Pons (tissue), 1 donor: ENCODE measurements at regions not wholly inside any gene's neighbourhood (a gene's known extent, or its start where the extent isn't known, plus 50 kb on each side); places are given as distances from the start of the nearest gene placed in this dataset.
"Not testable (repeated sequence)": the region's sequence is repeated elsewhere in the genome, so short reads cannot be mapped to it uniquely, and the experiment has no call there.

ENCODE experiments used
- DNase-seq: peaks from one replicate; pipeline ENCODE4 v3.0.0-alpha.2; 2016; ENCODE audit warnings: low spot score

- peak; percentile 26 for DNase-seq
Measured at GRCh38 chr2:8234253-8234652, 447.6 kb upstream of the ID2 start.

GRCh38 chr2:8234757-8235374, 447.0 kb upstream of the ID2 start:
- DNase-seq = no peak

- DNase-seq = no peak
Measured at GRCh38 chr2:8235419-8235818, 446.4 kb upstream of the ID2 start.

GRCh38 chr2:8236391-8236790, 445.5 kb upstream of the ID2 start:
- DNase-seq = no peak

GRCh38 chr2:8238521-8239230, 443.2 kb upstream of the ID2 start:
- no peak for DNase-seq

GRCh38 chr2:8239531-8240088, 442.2 kb upstream of the ID2 start:
- peak; percentile 37 for DNase-seq

- DNase-seq = no peak
Measured at GRCh38 chr2:8241317-8241716, 440.5 kb upstream of the ID2 start.

- no peak for DNase-seq
Measured at GRCh38 chr2:8242739-8243138, 439.1 kb upstream of the ID2 start.

GRCh38 chr2:8243748-8244400, 438.0 kb upstream of the ID2 start:
- DNase-seq = no peak

GRCh38 chr2:8244639-8245038, 437.2 kb upstream of the ID2 start:
- DNase-seq = peak; percentile 43

GRCh38 chr2:8246137-8246536, 435.7 kb upstream of the ID2 start:
- DNase-seq = no peak

GRCh38 chr2:8247905-8248622, 433.8 kb upstream of the ID2 start:
- no peak for DNase-seq

GRCh38 chr2:8248623-8248957, 433.3 kb upstream of the ID2 start:
- DNase-seq = no peak

GRCh38 chr2:8249141-8249540, 432.7 kb upstream of the ID2 start:
- DNase-seq = peak; percentile 29

GRCh38 chr2:8249769-8250168, 432.1 kb upstream of the ID2 start:
- no peak for DNase-seq

- DNase-seq = not testable (repeated sequence)
Measured at GRCh38 chr2:8250290-8250689, 431.6 kb upstream of the ID2 start.

- DNase-seq = no peak
Measured at GRCh38 chr2:8251291-8251690, 430.6 kb upstream of the ID2 start.

- DNase-seq = no peak
Measured at GRCh38 chr2:8251856-8252255, 430.0 kb upstream of the ID2 start.

GRCh38 chr2:8252997-8253694, 428.7 kb upstream of the ID2 start:
- no peak for DNase-seq

GRCh38 chr2:8253781-8254180, 428.1 kb upstream of the ID2 start:
- DNase-seq = no peak

GRCh38 chr2:8254214-8254613, 427.6 kb upstream of the ID2 start:
- DNase-seq = not testable (repeated sequence)
